ENCODE measurements at regions not wholly inside any gene's neighbourhood (a gene's known extent, or its start where the extent isn't known, plus 50 kb on each side); places are given as distances from the start of the nearest gene placed in this dataset.

DNA sequence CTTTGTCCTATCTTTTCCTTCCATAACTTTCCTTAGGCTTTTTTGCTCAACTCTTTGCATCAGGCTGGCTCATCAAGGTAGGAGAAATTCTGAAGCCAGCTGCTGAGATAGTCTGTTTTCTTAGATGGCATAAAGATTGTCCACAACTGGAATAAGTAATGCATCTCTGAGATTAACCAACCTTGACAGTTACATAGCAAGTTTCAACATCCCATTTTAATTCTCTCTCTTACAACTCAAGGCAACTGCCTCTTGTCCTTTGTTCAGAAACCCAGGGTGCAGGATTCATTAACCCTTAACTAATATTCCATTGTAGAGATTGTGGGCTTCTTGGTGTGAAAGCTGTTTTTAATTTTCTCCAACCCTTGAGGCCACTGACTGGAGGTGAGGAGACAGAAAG lies 239.2 kb downstream of the LACC1 start:
- TF ChIP-seq POLR2A (IDR thresholded peaks at IDR 0.05; ENCODE audit: low read depth, low read length) (no peak), POU2F2 (IDR thresholded peaks at IDR 0.05; ENCODE audit: low read depth, low read length) (no peak), POLR2AphosphoS5 (IDR thresholded peaks at IDR 0.05; ENCODE audit: low read depth, low read length) (no peak), TAF1 (IDR thresholded peaks at IDR 0.05; ENCODE audit: low read depth, low read length) (no peak), SPI1 (IDR thresholded peaks at IDR 0.05; ENCODE audit: low read depth, low read length) (no peak)
